Large intestine (tissue), 3 donors: ENCODE measurements at regions not wholly inside any gene's neighbourhood (a gene's known extent, or its start where the extent isn't known, plus 50 kb on each side); places are given as distances from the start of the nearest gene placed in this dataset.

ENCODE experiments used
- DNase-seq, 2 donors: peaks; one replicate each; pipeline versions ENCODE4 v3.0.0 to v3.0.0-alpha.2; 2013
- H3K27ac ChIP-seq: one replicate; pipeline ENCODE4 v1.5.1; 2013; ENCODE audit warnings: low read length
- H3K27me3 ChIP-seq: 2 replicates; pipeline ENCODE4 v1.6.1; 2013; ENCODE audit warnings: low read length; ENCODE audit not compliant: control insufficient read depth, insufficient read depth
- H3K36me3 ChIP-seq: 2 replicates; pipeline ENCODE4 v1.6.1; 2013; ENCODE audit warnings: low read length; ENCODE audit not compliant: control insufficient read depth, insufficient read depth
- H3K4me1 ChIP-seq: one replicate; pipeline ENCODE4 v1.6.1; 2013; ENCODE audit warnings: low read length; ENCODE audit not compliant: control insufficient read depth, insufficient read depth
- H3K4me3 ChIP-seq: one replicate; pipeline ENCODE4 v1.5.1; 2013; ENCODE audit warnings: low read length
- H3K9me3 ChIP-seq: one replicate; pipeline ENCODE4 v1.6.1; 2013; ENCODE audit warnings: mild to moderate bottlenecking, low read depth, low read length, moderate library complexity; ENCODE audit not compliant: control insufficient read depth
- WGBS: methylation state at CpG from one replicate; pipeline ENCODE4 v1.1.5; 2013; ENCODE audit warnings: low lambda C conversion rate; ENCODE audit not compliant: insufficient coverage; 5-methylcytosine and 5-hydroxymethylcytosine counted together

DNA sequence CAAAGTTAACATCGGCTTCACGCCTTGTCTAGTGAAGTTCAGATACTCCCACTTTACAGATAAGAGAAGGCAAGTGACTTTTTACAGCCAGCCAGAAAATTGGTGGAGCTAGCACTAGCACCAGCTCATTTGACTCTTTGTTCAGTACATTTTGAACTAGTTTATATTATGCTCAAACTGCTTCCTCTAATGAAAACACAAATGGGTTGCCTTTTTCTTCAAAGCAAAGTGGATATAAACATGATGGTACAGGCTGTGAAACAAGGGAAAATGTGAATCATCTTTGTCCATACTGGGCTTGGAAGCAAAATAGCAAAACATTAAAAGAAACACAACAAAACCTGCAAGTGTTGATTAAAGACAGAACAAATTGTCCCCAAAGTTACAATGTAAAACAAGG lies 99.6 kb upstream of the LHCGR start:
- no peaks in the 10 kb centered on the region for H3K9me3 ChIP-seq
- no peaks in the 10 kb centered on the region for H3K36me3 ChIP-seq
- H3K4me1 ChIP-seq: no peaks in the 10 kb centered on the region
- H3K4me3 ChIP-seq: no peak overlapping the region
- no peak overlapping the region for H3K27ac ChIP-seq
- no peak for DNase-seq
- WGBS: no CpG with 5 or more reads among the region's 2 CpGs
- no peaks in the 10 kb centered on the region for H3K27me3 ChIP-seq

DNA sequence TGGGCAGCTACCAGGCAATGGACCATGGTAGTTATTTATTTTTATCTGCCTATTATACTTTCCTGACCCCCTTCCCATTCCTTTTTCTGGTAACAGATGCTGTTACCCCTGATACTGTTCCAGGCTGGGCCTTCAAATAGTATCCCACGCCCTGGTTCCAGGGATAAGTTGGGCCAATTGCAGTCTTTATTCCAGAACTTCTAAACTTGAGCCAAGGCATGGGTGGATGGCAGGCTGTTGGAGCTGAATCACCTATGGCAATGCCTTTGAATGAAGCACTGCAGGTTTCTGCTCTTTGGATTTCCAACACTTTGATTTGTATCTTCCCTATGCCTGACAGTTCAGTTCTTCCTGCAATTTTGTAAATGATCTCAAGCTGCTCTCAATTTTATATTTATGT lies 99.2 kb upstream of the LHCGR start:
- no peak overlapping the region for H3K4me3 ChIP-seq
- no peaks in the 10 kb centered on the region for H3K36me3 ChIP-seq
- no peaks in the 10 kb centered on the region for H3K27me3 ChIP-seq
- DNase-seq: no peak
- H3K27ac ChIP-seq: no peak overlapping the region
- no peaks in the 10 kb centered on the region for H3K4me1 ChIP-seq
- no CpG with 5 or more reads among the region's 1 CpG for WGBS
- H3K9me3 ChIP-seq: no peaks in the 10 kb centered on the region

DNA sequence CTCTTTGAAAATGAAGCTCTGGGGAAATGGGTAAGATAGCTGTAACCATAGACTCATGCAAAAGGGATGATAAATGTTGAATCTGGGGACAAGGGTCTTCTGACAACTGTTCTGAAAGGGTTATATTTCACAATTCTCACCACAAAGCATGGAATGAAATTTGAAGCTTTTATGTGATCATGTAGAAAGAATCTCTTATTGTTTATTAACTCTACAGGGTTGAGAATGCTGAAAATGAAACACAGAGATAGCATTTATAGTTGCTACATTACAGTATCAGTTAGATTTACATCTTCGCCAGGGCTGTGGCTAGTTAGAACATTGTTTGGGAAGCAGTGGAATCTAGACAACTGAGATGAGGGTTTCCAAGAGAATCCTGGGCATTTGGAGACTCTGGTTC lies 97.4 kb upstream of the LHCGR start:
- H3K4me1 ChIP-seq: no peaks in the 10 kb centered on the region
- H3K27me3 ChIP-seq: no peaks in the 10 kb centered on the region
- no peak overlapping the region for H3K27ac ChIP-seq
- H3K36me3 ChIP-seq: no peaks in the 10 kb centered on the region
- no peaks in the 10 kb centered on the region for H3K9me3 ChIP-seq
- H3K4me3 ChIP-seq: no peak overlapping the region
- WGBS: 67% methylated on average over 1 of the region's 1 CpG
- DNase-seq: no peak

DNA sequence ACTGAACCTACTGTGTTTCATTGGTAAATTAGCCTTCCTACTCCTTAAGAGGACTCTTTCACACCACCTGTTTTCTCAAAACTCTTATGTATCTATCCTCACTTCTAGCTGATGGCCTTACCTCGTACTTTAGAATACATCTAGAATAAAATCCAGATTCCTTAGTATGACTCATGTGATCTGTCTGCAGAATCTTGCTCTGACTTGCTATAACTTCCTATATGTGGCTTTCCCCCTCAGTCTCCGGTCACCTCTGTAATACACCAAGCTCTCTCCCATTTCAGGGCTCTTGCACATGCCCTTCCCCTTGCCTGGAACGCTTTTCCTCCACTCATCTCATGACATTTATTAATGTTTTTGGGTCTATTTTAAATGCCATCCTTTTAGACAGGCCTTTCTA lies 95.6 kb upstream of the LHCGR start:
- Histone ChIP-seq H3K4me3 (no peak overlapping the region), H3K9me3 (no peaks in the 10 kb centered on the region), H3K27me3 (no peaks in the 10 kb centered on the region), H3K36me3 (no peaks in the 10 kb centered on the region), H3K27ac (no peak overlapping the region), H3K4me1 (no peaks in the 10 kb centered on the region)
- WGBS: 90% methylated on average over 2 of the region's 3 CpGs
- no peak for DNase-seq

DNA sequence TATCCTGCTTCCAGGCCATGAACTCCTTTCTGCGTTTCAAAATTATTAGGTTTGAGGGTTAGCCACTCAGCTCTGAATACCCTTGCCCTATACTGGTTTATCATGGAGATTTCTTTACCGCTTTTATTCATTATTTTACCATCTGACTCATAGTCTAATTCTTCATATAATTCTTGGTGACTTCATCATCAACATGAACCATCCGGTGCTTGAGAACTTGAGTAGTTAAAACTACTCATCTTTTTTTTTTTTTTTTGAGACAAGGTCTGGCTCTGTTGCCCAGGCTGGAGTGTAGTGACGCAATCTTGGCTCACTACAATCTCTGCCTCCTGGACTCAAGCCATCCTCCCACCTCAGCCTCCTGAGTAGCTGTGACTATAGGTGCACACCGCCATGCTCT lies 94.2 kb upstream of the LHCGR start:
- H3K9me3 ChIP-seq: no peaks in the 10 kb centered on the region
- H3K4me1 ChIP-seq: no peaks in the 10 kb centered on the region
- H3K36me3 ChIP-seq: no peaks in the 10 kb centered on the region
- WGBS: 100% methylated on average over 1 of the region's 5 CpGs
- DNase-seq: no peak
- H3K27ac ChIP-seq: no peak overlapping the region
- peaks cover 2% of the 10 kb centered on the region for H3K27me3 ChIP-seq
- no peak overlapping the region for H3K4me3 ChIP-seq

DNA sequence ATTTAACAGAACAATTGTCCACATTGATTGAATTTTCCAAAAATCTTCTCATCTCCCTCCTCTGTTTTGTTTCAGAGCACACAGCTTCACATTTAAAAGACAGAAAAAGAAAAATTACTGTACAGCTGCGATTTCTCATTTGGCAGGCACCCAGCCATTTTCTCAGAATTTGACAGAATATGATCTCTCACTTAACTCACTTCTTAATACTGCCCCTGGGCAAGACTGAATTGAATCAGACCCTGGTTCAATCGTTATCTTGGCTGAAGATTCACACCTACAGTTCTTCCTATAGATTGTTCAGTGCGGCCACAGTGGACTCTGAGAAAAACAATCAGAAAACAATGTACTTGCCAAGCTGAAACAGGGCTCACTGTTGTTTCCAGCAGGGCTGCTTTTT lies 90.2 kb upstream of the LHCGR start:
- no CpG with 5 or more reads among the region's 3 CpGs for WGBS
- Histone ChIP-seq H3K4me1 (no peaks in the 10 kb centered on the region), H3K27ac (no peak overlapping the region), H3K36me3 (no peaks in the 10 kb centered on the region), H3K27me3 (peaks cover 4% of the 10 kb centered on the region), H3K9me3 (no peaks in the 10 kb centered on the region), H3K4me3 (no peak overlapping the region)
- DNase-seq: no peak

DNA sequence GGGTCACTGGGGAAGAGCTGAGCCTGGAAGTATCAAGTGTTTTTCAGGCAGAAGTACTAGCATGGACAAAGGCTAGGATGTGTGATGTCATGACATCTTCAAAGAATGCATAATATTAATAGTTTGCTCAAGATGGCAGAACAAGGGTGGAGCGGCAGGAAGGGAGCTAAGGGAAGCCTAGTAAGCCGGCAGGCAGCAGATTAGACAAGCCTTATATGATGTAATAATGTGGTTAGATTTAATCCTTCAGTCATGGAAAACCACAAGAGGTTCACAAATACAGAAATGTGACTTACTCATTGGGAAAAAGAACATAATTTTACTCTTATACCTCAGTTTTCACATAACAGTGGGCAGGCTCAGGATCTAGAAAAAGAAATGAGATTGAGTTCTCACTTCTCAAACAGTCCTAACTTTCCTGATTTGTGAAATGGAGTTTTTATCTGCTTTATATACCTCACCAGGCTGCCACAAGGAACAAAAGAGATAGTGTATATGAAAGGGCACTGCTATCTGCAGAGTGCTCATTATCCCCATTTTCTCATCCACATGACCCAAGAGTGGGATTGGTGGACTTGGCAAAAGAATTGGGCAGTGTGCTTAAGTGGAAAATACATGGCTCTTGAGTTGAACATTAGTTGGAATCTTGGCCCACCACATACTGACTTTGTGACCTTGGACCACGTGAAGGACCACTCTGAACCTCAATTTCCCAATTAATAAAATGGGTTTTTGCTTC lies 89.1 kb upstream of the LHCGR start:
- no peak overlapping the region for H3K27ac ChIP-seq

DNA sequence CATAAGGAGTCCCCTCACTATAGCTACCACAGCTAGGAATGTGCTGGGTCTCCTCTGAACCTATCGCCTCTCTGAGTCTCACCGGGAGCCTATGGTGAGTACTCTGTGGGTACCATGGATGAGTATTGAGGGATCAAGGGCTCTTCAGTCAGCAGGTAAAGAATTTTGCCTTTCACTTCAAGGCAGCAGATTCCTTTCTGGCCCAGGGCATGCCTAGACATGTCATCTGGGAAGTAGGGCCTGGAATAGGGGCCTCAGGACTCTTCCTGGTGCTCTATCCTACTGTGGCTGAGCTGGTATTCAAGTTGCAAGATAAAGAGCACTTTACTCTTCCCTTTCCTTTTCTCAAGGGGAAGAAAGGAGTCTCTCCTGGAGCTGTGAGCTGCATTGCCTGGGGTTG lies 85.6 kb upstream of the LHCGR start:
- no peak overlapping the region for H3K27ac ChIP-seq
- DNase-seq: no peak
- no peaks in the 10 kb centered on the region for H3K9me3 ChIP-seq
- H3K36me3 ChIP-seq: no peaks in the 10 kb centered on the region
- peaks cover 4% of the 10 kb centered on the region for H3K27me3 ChIP-seq
- no CpG with 5 or more reads among the region's 2 CpGs for WGBS
- no peaks in the 10 kb centered on the region for H3K4me1 ChIP-seq
- H3K4me3 ChIP-seq: no peak overlapping the region

More for the DNA sequence above, 89.1 kb upstream of the LHCGR start:
- H3K9me3 ChIP-seq: no peaks in the 10 kb centered on the region
- no CpG with 5 or more reads among the region's 3 CpGs for WGBS
- no peaks in the 10 kb centered on the region for H3K36me3 ChIP-seq
- no peak overlapping the region for H3K4me3 ChIP-seq
- H3K27me3 ChIP-seq: peaks cover 4% of the 10 kb centered on the region
- no peaks in the 10 kb centered on the region for H3K4me1 ChIP-seq
- no peak for DNase-seq

DNA sequence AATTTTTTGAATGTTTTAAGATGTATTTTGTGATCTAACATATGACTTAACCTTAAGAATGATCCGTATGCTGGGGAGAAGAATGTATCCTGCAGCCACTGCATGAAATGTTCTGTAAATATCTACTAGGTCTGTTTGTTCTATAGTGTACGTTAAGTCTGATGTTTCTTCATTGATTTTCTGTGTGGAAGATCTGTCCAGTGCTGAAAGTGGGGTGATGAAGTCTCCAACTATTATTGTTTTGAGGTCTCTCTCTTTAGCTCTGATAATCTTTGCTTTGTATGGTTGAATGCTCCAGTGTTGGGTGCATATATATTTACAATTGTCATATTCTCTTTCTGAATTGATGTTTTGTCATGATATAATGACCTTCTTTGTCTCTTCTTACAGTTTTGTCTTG lies 82.5 kb upstream of the LHCGR start:
- Histone ChIP-seq H3K27ac (no peak overlapping the region), H3K4me1 (no peaks in the 10 kb centered on the region), H3K4me3 (no peak overlapping the region), H3K9me3 (no peaks in the 10 kb centered on the region), H3K36me3 (no peaks in the 10 kb centered on the region), H3K27me3 (peaks cover 1% of the 10 kb centered on the region)
- DNase-seq: no peak
- WGBS: no CpG with 5 or more reads among the region's 2 CpGs

DNA sequence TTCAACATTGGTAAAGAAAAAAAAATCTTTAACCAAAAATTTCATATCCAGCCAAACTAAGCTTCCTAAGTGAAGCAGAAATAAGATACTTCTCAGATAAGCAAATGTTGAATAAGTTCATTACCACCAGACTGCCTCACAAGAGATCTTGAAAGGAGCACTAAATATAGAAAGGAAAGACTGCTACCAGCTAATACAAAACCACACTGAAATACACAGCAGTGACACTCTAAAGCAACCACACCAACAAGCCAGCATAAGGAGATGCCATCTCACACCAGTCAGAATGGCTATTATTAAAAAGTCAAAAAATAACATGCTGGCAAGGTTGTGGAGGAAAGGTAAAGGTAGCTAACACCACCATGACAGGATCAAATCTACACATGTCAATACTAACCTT lies 74.0 kb upstream of the LHCGR start:
- no peak for DNase-seq
- Histone ChIP-seq H3K4me1 (no peaks in the 10 kb centered on the region), H3K36me3 (no peaks in the 10 kb centered on the region), H3K9me3 (no peaks in the 10 kb centered on the region), H3K27ac (no peak overlapping the region), H3K4me3 (no peak overlapping the region), H3K27me3 (no peaks in the 10 kb centered on the region)

DNA sequence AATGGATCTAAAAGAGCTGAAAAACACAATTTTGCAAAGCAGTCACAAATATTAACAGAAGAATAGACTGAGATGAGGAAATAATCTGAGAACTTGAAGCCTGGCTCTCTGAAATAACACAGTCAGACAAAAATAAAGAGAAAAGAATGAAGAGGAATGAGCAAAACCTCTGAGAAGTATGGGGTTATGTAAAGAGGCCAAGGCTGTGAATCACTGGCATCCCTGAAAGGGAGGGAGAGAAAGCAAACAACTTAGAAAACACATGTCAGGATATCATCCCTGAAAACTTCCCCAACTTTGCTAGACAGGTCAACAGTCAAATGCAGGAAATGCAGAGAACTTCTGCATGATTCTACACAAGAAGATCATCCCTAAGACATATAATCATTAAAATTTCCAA lies 73.5 kb upstream of the LHCGR start:
- Histone ChIP-seq H3K27me3 (no peaks in the 10 kb centered on the region), H3K9me3 (no peaks in the 10 kb centered on the region), H3K36me3 (no peaks in the 10 kb centered on the region), H3K4me1 (no peaks in the 10 kb centered on the region), H3K27ac (no peak overlapping the region), H3K4me3 (no peak overlapping the region)
- DNase-seq: no peak
